Esophagus mucosa (tissue), 1 donor: ENCODE measurements at regions not wholly inside any gene's neighbourhood (a gene's known extent, or its start where the extent isn't known, plus 50 kb on each side); places are given as distances from the start of the nearest gene placed in this dataset.

ENCODE experiments used
- ATAC-seq: fragments of 200-7000 bp; cut with Tn5 transposase; one replicate; pipeline ENCODE4 v1.9.1; 2020
- donor health status: DM: yes; HTN: yes; CAD: no.

- ATAC-seq, result no peak
These were observed 112.9 kb upstream of the ACTBL2 start for GRCh38 chr5:57595523-57595991.

- ATAC-seq, result no peak
These were observed 111.8 kb upstream of the ACTBL2 start for GRCh38 chr5:57594436-57594835.

- ATAC-seq, result no peak
These were observed 109.6 kb upstream of the ACTBL2 start for GRCh38 chr5:57592236-57592635.

GRCh38 chr5:57586649-57587048, 104.0 kb upstream of the ACTBL2 start:
- no peak for ATAC-seq

DNA sequence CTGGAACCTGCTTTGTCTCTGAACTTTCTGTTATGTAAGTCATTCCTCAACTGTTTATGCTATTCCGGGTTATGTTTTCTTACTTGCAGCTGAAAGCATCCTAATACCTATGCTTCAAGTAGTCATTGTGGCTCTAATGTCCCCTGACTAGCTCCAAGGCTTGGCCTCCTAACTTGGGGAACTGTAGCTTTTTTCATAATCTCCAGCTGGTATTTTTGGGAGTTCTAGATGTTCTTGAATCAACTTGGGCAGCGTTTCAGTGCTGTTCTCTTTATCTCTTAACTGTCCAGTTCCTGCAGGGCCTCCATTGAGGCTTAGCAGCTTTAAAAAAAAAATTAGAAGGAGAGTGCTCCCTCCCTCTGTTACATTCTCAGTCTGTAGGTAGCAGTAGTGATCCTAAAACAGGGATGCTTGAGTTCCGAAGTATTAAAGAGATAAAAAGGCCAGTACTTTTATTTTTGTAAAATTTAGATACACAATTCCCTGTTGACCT, 100.0 kb upstream of the ACTBL2 start:
- ATAC-seq, result no peak

DNA sequence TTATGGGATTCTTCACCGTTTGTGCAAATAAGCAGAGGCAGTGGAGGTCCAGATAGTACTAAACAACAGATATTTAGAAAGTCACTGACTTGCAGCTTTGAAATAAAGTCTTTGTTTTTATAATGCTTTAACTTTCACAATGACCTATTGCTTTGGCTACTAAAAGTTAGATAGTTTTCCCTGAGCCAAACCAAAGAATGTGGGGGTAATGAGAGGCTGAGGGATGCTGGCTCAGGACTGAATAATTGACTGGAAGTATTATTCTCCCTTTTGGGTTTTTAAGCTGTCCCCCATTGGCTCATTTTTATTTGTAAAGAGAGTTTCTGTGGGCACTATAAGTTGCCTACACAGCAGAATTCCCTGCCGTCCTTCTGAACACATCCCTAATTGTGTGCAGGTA, 99.2 kb upstream of the ACTBL2 start:
- no peak for ATAC-seq

GRCh38 chr5:57581222-57581621, 98.6 kb upstream of the ACTBL2 start:
- no peak for ATAC-seq

DNA sequence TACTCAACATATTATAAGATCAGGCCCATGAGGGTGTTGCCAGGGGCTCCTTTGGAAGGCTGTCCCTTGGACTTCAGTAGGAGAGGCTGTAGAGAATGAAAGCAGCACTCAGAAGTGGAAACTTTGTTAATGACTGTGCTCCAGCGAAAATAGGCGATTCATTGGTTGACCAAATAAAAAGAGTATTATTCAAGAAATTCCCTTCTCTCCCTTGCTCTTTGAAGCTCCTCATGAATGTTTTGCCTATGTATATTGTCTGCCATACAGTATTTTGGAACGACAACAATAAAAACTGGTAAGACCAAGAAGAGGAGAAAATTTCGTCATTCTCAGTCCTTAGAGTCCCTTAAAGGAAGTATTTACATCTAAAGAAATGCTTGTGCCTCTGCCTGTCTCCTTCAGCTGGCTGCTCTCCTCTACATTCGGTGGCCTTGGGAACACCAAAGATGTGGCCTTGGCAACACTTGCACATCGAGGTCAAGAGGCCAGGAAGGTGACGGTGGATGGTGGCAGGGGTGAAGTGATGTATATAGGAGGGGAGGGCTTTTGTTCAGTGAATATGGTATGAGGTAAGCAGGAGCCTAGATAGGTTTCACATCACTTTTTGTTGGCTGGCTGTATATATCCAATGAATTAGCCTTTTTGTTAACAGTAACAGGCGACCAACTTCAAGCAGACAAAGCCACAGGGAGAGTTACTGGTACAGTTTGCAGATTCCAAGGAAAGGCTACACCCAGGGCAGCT, 95.0 kb upstream of the ACTBL2 start:
- ATAC-seq, result no peak

GRCh38 chr5:57576317-57576716, 93.7 kb upstream of the ACTBL2 start:
- ATAC-seq, result no peak

DNA sequence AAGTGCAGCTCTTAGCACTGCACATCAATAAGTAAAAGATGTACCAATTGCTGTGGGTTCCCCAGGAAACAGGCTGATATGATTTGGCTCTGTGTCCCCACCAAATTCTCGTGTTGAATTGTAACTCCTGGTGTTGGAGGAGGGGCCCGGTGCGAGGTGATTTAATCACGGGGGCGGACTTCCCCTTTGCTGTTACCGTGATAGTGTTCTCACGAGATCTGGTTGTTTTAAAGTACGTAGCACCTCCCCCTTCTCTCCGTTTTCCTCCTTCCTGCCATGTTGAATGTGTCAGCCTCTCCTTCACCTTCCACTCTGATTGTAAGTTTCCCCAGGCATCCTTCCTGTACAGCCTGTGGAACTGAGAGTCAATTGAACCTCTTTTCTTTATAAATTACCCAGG, 93.2 kb upstream of the ACTBL2 start:
- ATAC-seq, result no peak

- ATAC-seq, result no peak
These were observed 89.8 kb upstream of the ACTBL2 start for GRCh38 chr5:57572461-57572860.

DNA sequence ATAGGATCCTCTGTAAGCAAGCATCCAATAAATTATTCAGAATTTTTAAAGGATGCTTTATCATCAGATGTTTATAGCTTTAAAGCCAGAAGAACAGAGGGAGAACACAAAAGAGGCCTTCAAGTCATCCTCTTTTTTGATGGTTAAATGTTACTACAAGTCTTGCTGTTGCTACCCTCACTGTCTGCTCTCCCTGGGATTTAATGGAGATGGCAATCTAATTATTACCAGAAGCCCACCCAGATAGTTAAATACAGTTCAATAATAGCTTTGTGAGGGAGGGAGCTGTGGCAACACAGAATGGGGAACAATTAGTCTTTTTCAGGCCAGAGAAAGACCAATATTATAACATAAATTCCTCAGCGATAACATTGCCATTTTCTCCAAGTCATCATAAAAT, 87.0 kb upstream of the ACTBL2 start:
- no peak for ATAC-seq

- no peak for ATAC-seq
These were observed 85.5 kb upstream of the ACTBL2 start for GRCh38 chr5:57568136-57568535.

DNA sequence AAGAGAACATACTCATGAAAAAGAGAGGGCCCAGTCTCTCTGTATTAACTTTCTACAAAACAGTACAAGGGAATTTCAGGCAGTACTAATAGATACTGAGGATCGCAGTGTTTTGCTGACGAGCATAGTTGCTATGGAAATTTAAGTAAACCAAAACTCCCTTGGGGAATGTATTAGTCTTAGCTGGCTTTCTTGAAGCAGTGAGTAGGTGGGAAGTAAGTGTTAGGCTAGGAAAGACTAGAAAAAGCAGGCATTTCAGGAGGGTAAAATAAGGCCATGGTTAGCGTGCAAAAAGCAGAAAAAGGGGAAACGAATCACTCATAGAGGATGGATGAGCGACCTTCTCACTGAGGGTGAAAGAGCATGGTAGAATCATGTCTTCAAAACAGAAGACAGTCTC, 84.3 kb upstream of the ACTBL2 start:
- no peak for ATAC-seq

- ATAC-seq, result no peak
These were observed 78.7 kb upstream of the ACTBL2 start for GRCh38 chr5:57561231-57561842.

GRCh38 chr5:57559110-57559635, 76.6 kb upstream of the ACTBL2 start:
- no peak for ATAC-seq

DNA sequence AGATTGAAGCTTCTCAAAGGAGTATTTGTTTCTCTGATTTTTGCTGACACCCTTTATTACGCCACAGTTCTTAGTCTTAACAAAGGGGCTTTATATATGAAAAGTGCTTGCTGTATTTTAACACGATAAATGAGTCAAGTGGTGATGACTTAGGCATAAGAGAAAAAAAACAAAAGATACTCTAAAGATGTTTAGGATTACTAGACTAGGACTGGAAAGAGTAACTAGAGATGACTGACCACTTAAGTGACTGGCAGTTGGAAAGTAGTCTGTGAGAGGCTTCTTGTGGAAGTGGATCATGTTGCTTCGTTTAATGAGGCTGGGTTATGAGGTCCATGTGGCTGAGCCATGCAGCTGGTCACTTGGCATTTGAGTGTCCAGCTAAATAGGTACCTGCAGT, 69.4 kb upstream of the ACTBL2 start:
- ATAC-seq, result no peak

- no peak for ATAC-seq
These were observed 68.6 kb upstream of the ACTBL2 start for GRCh38 chr5:57551251-57551650.

GRCh38 chr5:57550132-57550531, 67.5 kb upstream of the ACTBL2 start:
- ATAC-seq, result no peak

DNA sequence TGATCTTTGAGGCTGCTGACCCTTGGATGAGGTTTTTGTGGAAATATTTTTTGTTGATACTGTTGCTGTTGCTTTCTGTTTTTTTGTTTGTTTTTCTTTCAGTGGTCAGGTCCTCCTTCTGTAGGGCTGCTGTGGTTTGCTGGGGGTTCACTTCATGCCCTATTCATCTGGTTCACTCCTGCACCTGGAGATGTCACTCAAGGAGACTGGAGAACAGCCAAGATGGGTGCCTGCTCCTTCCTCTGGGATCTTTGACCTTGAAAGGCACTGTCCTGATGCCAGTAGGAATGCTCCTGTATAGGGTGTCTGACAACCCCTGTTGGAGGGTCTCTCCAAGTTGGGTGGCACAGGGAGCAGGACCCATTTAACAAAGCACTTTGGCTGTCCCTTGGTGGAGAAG, 67.0 kb upstream of the ACTBL2 start:
- no peak for ATAC-seq

DNA sequence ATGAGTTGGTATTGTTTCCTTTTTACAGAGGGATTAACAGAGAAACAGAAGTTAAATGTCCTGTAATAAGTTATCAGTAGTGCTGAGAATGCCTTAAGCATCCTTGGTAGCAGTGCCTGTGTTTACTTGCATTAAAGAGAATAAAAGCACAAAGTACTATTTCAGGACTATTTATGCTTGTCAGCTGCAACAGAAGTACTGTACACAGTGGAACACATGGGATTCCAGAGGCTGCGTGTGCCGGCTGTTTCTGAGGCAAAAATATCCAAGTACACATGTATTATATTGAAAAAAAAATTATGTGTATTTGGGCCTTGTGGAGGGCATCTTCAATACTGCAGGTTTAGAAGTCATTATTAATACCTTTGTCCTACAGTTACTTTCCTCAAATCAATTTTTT, 58.2 kb upstream of the ACTBL2 start:
- no peak for ATAC-seq

DNA sequence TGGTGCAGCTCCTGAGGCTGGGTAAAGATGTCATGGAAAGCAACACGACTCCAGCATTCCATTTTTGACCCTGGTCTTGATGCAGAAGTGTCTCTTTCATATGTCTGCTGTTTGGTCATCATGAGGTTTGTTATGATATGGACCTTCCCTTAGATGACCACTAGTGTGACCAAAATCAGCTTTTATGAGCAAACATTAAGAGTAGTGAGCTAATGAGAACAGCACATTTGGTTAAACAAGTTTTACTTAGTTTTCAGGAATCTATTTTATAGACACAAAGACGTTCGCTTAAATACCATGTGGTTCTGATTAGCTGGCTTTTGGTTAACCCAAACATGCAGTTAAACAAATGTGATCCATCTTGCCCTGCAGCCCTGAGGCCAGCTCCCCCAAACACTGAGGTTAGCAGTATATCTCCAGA, 56.7 kb upstream of the ACTBL2 start:
- no peak for ATAC-seq

GRCh38 chr5:57538341-57538955, 55.8 kb upstream of the ACTBL2 start:
- peak; percentile 84 for ATAC-seq

DNA sequence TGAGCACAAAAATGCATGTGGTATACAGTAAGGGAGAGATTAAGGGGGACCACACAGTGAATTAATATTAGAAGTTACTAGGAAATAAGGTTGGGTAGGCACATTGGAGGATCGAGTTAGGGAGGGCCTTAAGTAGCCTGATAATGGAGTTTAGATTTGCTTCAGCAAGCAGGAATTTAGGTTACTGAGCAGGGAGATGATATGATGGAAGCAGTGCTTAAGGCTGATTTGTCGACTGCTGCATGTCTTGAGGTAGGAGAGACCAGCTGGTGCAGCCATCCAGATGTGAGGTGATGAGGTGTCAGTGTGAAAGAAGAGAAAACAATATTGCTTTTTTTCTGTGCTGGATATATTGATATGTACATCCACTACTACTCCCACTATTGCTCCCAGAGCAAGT, 55.2 kb upstream of the ACTBL2 start:
- ATAC-seq, result no peak
